GM21528 (cell line): ENCODE measurements at regions not wholly inside any gene's neighbourhood (a gene's known extent, or its start where the extent isn't known, plus 50 kb on each side); places are given as distances from the start of the nearest gene placed in this dataset.
"Not testable (repeated sequence)": the region's sequence is repeated elsewhere in the genome, so short reads cannot be mapped to it uniquely, and the experiment has no call there.

ENCODE experiments used
- ATAC-seq: cut with Tn5 transposase; IDR thresholded peaks from one replicate; pipeline ENCODE4 v1.9.1; 2021; ENCODE audit warnings: mild to moderate bottlenecking, moderate library complexity; ENCODE audit not compliant: unreplicated experiment, low FRiP score

DNA sequence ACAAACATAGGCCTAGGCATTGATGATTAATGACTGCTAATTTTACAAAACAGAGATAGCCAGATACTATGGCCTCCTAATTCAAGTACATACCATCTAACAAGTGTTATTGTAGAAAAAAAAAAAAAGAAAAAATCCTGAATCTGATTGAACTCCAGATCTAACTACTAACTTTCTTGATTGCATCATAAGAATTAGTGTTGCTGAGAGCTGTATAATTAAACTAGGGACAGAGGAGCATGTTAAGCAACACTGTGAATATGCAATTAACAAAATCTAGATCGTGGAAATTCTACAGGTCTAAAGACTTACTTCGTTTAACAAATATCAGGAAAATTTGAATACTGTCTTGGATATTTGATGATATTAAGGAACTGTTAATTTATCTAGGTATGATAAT is 208.3 kb upstream of the ZNF608 start:
- ATAC-seq: no peak

GRCh38 chr5:124956471-124957029 is 210.1 kb upstream of the ZNF608 start:
- no peak for ATAC-seq

DNA sequence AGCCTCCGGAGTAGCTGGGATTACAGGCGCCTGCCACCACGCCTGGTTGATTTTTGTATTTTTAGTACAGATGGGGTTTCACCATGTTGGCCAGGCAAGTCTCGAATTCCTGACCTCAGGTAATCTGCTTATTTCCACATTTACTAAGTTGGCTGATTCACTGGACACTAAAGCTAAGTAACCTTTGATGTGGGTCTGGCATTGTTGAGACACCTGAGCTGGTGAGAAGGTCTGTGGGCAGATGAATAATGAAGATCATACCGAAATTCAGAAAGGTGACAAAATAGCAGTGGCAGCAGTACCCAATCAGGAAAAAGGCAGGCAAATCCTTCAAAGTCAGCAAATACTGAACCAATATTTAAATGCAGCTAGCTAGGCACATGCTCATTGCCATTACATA is 210.6 kb upstream of the ZNF608 start:
- ATAC-seq: no peak

DNA sequence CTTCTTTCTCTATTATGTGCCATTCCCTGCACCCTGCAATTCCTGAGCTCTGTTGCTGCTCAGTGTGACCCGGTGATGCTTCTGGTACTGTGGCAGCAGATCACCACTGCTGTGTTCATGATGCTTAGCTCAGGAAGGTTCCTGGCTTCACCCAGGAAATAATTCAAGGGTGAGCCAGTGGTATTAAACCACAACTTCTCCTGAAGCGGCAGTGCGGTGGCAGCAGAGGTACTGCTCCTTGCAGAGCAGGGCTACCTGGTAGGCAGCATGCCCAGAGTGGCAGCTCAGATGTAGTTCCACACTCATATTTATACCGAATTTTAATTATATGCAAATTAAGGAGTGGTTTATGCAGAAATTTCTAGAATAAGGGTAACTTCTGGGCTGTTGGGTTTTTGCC is 213.8 kb upstream of the ZNF608 start:
- no peak for ATAC-seq

DNA sequence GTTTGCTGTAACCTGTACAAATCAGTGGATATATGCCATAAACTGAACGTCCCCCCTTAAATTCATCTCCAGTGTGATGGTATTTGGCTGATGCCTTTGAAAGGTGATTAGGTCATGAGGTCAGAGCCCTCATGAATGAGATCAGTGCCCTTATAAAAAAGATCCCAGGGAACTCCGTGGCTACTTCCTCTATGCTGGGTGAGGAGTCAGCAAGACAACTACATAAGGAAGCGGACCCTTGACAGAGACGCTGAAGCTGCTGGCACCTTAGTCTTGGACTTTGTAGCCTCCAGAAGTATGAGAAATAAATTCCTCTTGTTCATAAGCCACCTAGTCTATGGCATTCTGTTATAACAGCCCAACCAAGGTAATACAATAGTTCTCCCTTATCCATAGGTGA is 215.1 kb upstream of the ZNF608 start:
- no peak for ATAC-seq

- no peak for ATAC-seq
Observed at GRCh38 chr5:124962111-124962510, 215.7 kb upstream of the ZNF608 start.

DNA sequence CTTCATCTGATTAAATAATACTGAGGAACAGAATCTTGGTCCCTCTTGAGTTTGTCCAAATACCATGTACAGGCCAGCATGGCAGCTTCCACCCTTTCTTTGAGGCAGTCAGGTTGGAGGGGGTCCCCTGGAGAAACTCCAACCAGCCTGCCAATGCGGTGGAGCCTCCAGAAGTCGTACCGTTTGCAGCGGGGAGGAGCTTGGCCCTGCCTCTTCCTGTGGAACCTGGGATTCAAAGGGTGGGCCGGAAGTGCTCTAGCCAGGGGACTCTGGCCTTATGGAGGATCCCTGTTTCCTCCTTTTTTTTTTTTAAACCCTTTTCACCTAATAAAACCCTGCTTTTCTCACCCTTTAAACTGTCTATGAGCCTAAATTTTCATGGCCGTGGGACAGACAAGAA is 216.3 kb upstream of the ZNF608 start:
- ATAC-seq: no peak

DNA sequence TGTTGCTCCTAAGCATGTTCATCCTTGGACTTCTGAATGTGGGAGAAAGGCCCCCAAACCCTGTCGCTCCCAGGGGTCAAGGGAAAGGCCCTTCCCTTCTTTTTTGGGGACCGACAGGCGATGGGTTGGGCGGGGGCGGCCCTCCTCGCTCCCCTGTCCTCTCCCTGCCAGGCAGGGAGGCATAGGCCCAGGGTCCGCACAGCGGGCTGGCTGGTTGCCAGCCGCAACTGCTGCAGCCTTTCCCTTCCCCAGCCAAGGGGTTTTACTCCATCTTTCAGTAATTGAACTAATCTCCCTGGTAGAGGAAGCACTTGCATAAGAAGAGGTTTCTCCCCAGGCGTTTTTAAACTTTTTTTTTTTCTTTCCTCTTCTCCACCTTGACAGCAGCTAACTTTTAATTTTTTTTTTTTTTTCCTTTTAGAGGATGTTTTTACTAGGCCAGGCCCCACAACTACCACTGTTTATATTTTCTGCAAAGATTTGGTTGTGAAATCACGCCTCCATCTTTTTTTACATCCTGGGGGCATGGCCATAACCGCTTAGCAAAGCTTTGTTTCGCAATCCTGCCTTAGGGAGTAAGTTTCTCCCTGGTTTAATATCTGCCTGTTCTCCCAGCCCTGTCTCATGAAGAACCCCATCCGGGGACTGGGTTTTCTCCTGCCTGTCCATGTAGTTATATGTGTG is 216.9 kb upstream of the ZNF608 start:
- ATAC-seq: no peak

DNA sequence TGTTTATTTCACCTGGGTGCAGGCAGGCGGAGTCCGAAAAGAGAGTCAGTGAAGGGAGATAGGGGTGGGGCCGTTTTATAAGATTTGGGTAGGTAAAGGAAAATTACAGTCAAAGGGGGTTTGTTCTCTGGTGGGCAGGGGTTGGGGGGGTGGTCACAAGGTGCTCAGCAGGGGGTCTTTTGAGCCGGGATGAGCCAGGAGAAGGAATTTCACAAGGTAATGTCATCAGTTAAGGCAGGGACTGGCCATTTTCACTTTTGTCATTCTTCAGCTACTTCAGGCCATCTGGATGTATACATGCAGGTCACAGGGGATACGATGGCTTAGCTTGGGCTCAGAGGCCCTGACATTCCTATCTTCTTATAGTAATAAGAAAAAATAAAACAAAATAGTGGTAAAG is 220.3 kb upstream of the ZNF608 start:
- not testable (repeated sequence) for ATAC-seq

GRCh38 chr5:124970381-124970780 is 223.9 kb upstream of the ZNF608 start:
- ATAC-seq: not testable (repeated sequence)

- ATAC-seq: no peak
Observed at GRCh38 chr5:124972703-124973102, 226.3 kb upstream of the ZNF608 start.

DNA sequence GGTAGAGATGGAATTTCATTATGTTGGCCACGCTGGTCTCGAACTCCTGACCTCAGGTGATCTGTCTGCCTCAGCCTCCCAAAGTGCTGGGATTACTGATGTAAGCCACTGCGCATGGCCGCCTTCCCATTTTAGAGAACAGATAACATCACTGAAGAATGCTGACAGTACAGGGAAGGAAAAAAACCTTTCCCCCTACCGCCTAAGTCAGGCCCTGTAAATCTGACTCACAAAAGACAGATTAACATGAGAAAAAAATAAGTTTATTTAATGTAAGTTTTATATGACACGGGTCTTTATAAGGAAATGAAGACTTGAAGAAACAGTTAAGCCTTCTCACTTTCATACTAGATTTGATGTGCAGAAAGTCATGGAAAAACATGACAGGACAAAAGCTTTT is 227.2 kb upstream of the ZNF608 start:
- no peak for ATAC-seq

DNA sequence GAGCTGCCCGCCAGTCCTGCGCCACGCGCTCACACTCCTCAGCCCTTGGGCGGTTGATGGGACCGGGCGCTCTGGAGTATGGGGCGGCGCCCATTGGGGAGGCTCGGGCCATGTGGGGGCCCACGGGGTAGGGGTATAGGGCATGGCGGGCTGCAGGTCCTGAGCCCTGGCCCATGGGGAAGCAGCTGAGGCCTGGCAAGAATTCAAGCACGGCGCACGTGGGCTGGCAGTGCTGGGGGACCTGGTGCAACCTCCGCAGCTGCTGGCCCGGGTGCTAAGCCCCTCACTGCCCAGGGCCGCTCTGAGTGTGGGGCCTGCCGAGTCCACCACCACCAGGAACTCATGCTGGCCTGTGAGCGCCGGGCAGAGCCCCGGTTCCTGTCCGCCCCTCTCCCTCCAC is 229.6 kb upstream of the ZNF608 start:
- no peak for ATAC-seq

DNA sequence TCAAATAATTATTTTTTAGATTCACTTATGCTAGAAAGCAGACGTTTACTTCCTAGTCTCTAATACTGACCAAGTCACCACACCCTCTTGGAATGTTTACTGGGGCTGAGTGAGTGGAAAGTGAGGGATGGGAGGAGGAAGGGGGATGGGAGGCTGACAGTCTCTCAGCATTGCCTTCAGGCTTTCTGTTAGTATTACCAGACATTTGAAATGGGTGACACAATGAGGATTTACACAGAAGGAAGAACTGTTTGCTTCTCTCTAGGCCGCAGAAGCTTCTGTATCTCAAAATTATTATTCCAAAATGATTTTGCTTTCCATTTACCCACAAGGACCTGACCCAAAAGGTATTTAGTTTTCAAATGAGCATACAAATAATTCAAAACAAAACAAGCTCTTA is 232.8 kb upstream of the ZNF608 start:
- no peak for ATAC-seq

GRCh38 chr5:124980163-124980941 is 233.9 kb upstream of the ZNF608 start:
- ATAC-seq: peak; percentile 96

DNA sequence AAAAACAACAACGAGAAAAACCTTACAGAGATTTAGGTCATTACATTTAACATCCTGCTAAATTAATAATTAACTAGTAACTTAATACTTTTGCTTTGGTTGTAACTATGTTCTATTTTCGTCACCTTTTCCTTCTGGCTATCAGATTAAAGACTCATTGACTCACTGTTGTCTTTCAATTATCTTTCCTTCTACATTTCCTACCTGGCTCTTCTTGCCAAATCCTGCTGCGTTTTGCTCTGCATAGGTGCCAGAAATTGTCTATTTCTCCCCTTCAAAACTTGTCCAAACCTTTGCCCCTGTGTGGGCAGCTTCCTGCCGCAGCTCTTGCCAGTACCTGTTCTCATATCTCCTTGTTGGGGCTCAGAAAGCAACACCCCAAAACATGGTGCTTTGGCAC is 235.5 kb upstream of the ZNF608 start:
- ATAC-seq: no peak

DNA sequence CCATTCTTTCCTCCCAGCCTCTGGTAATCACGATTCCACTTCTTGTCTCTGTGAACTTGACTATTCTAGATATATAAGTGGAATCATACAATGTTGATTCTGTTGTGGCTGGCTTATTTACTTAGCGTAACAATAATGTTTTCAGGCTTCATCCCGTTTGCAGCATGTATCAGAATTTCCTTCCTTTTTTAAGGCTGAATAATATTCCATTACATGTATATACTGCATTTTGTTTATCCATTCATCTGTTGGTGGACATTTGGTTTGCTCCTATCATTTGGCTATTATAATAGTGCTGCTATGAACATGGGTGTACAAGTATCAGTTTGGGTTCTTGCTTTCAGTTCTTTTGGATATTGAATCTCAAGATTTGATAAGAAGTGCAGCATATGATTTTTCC is 239.7 kb upstream of the ZNF608 start:
- no peak for ATAC-seq

GRCh38 chr5:124986667-124987066 is 240.2 kb upstream of the ZNF608 start:
- ATAC-seq: no peak

DNA sequence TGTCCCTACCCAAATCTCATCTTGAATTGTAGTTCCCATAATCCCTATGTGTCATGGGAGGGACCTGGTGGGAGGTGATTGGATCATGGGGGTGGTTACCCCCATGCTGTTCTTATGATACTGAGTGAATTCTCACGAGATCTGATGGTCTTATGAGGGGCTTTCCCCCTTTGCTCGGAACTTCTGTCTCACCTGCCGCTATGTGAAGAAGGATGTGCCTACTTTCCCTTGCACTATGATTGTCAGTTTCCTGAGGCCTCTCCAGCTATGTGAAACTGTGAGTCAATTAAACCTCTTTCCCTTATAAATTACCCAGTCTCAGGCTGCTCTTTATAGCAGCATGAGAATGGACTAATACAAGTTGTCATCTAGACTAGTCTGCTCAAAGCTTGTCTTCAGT is 241.3 kb upstream of the ZNF608 start:
- ATAC-seq: not testable (repeated sequence)

DNA sequence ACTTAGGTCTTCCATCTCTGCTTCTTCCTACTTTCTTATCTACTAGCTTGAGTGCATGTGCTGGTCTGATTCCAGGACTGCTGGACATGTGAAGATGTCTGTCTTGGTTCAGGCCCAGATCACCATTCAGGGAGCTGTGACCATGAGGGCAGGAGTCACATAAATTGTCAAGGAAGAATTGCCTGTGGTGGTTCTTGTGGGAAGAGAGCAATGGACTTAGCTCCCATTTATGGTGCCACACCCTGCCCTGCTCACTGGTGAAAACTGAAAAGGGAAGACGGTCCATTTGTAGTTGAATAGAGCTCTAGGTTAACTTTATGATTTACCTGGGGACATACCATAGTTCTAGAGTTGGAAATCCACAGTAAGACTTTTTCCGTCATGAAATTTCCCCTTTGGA is 244.3 kb upstream of the ZNF608 start:
- no peak for ATAC-seq

DNA sequence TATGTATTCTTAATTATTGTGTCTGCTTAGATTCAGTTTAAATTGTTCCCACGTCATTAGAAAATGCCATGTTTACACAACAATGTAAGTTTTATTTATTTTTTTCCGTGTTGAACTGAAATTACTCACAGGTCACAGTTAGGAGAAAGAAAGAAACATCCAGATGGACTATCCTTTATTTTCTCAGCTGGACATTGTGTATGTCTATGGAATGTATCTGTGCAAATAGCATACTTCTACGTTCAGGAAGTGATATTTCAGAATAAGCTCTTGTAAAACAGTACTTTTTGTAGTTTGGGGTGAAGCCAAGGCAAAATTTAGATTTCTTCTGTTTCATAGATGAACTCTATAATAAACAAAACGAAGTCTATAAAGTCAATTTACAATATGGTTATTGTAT is 249.0 kb upstream of the ZNF608 start:
- ATAC-seq: no peak
